HepG2 (cell line): ENCODE measurements at regions not wholly inside any gene's neighbourhood (a gene's known extent, or its start where the extent isn't known, plus 50 kb on each side); places are given as distances from the start of the nearest gene placed in this dataset.

ENCODE experiments used
- ATAC-seq: fragments of 200-7000 bp; cut with Tn5 transposase; 3 replicates; pipeline ENCODE4 v1.9.1; 2020; ENCODE audit warnings: mild to moderate bottlenecking, moderate library complexity
- BruUV-seq: library from RNA; stranded (reverse); fragments of 400-500 nt; replicated peaks from 2 replicates; lab custom pipeline; 2021; lab: Mats Ljungman, UMichigan
- CTCF ChIA-PET: fragments of 300-600 bp; formaldehyde crosslinking; extraction: SDS; loops from one replicate; lab custom pipeline; 2021; ENCODE audit warnings: low total read pairs, inconsistent platforms, low intra/inter-chr PET ratio; lab: Yijun Ruan, JAX
- POLR2A ChIA-PET: fragments of 350-600 bp; sonication (Branson Sonifier 250); formaldehyde crosslinking; loops from one replicate; lab custom pipeline; 2020; ENCODE audit warnings: antibody characterized with exemption, inconsistent platforms; lab: Yijun Ruan, JAX
- DNase-seq: peaks from one replicate; pipeline ENCODE4 v3.0.0-alpha.2; 2015; ENCODE audit warnings: low spot score
- FAIRE-seq: peaks from 3 replicates; lab custom pipeline; 2011; peaks lifted over from hg19 to GRCh38; lab: Jason Lieb, UNC
- H2AFZ ChIP-seq: one replicate; pipeline ENCODE4 v1.6.1; 2011; ENCODE audit warnings: low read length, inconsistent platforms
- H3K27ac ChIP-seq: fragments of 300-600 bp; 3 replicates; pipeline ENCODE4 v1.8.0; 2011; ENCODE audit warnings: mixed run types, mild to moderate bottlenecking, mixed read lengths, low read length, inconsistent platforms; ENCODE audit not compliant: insufficient read depth; ENCODE audit errors: extremely low read length
- H3K27me3 ChIP-seq, 2 experiments: fragments of 200-600 bp in 1 of 2; 2 replicates in 1 of 2; 3 replicates in 1 of 2; pipeline versions ENCODE4 v1.6.0 to v1.8.0; 2011; ENCODE audit warnings: low read length in 2 of 2, mild to moderate bottlenecking in 2 of 2, moderate library complexity in 2 of 2, inconsistent platforms in 1 of 2; ENCODE audit not compliant: insufficient read depth in 2 of 2, control insufficient read depth in 1 of 2
- H3K36me3 ChIP-seq, 2 experiments: fragments of 200-600 bp in 1 of 2; replicated peaks in 1 of 2; 2 replicates in 1 of 2; 3 replicates in 1 of 2; pipeline versions ENCODE4 v1.5.1 to v1.8.0; 2011; ENCODE audit warnings: low read length in 2 of 2, inconsistent platforms in 1 of 2; ENCODE audit not compliant: insufficient read depth in 2 of 2, control insufficient read depth in 1 of 2
- H3K4me1 ChIP-seq: 2 replicates; pipeline ENCODE4 v1.5.1; 2012; ENCODE audit warnings: low read length, inconsistent platforms; ENCODE audit not compliant: insufficient read depth
- H3K4me2 ChIP-seq: 2 replicates; pipeline ENCODE4 v1.6.0; 2011; ENCODE audit warnings: low read depth, low read length, inconsistent platforms
- H3K4me3 ChIP-seq, 3 experiments: fragments of 200-600 bp in 1 of 3; sonication (generic), shearing (Covaris generic) in 1 of 3; replicated peaks in 1 of 3; 2 replicates each; pipeline ENCODE4 v1.5.1; 2011 to 2016; ENCODE audit warnings: low read length in 3 of 3, inconsistent platforms in 2 of 3, low read depth in 2 of 3, mild to moderate bottlenecking in 2 of 3, control low read depth in 1 of 3, mixed read lengths in 1 of 3; ENCODE audit not compliant: insufficient read depth in 1 of 3
- H3K79me2 ChIP-seq: one replicate; pipeline ENCODE4 v1.6.1; 2011; ENCODE audit warnings: low read length, inconsistent platforms; ENCODE audit not compliant: insufficient read depth
- H3K9ac ChIP-seq: 2 replicates; pipeline ENCODE4 v1.6.0; 2011; ENCODE audit warnings: mild to moderate bottlenecking, low read depth, low read length, inconsistent platforms; ENCODE audit not compliant: insufficient read depth
- H3K9me3 ChIP-seq: 2 replicates; pipeline ENCODE4 v1.5.1; 2012; ENCODE audit warnings: mild to moderate bottlenecking, low read length
- H4K20me1 ChIP-seq: 2 replicates; pipeline ENCODE4 v1.6.0; 2011; ENCODE audit warnings: inconsistent platforms, mild to moderate bottlenecking, low read length, moderate library complexity; ENCODE audit not compliant: insufficient read depth
- ARNT ChIP-seq: fragments of 450-650 bp; IDR thresholded peaks from 2 replicates; pipeline ENCODE4 v1.6.1; 2017
- GATAD2A ChIP-seq: IDR thresholded peaks from 2 replicates; pipeline ENCODE4 v1.6.1; 2016
- MAFG ChIP-seq: sonication (generic); formaldehyde crosslinking; IDR thresholded peaks from 2 replicates; pipeline ENCODE4 v1.5.1; 2020; ENCODE audit warnings: mild to moderate bottlenecking, missing genetic modification reagents
- MLX ChIP-seq: IDR thresholded peaks from 2 replicates; pipeline ENCODE4 v1.6.1; 2016
- MTF2 ChIP-seq: sonication (generic); formaldehyde crosslinking; IDR thresholded peaks from 2 replicates; pipeline ENCODE4 v1.5.0; 2020; ENCODE audit warnings: missing genetic modification reagents, borderline replicate concordance
- MYC ChIP-seq: sonication (generic); formaldehyde crosslinking; IDR thresholded peaks from 2 replicates; pipeline ENCODE4 v1.9.0; 2021; ENCODE audit warnings: missing genetic modification reagents, borderline replicate concordance
- NONO ChIP-seq, 2 experiments: fragments of 450-650 bp in 1 of 2; sonication (generic) in 1 of 2; formaldehyde crosslinking in 1 of 2; IDR thresholded peaks in 1 of 2; conservative IDR thresholded peaks in 1 of 2; 2 replicates each; pipeline versions ENCODE4 v1.6.1 to v1.8.0; 2017 to 2022; ENCODE audit warnings: mild to moderate bottlenecking in 1 of 2, missing genetic modification reagents in 1 of 2, moderate library complexity in 1 of 2
- ZNF513 ChIP-seq: sonication (generic); formaldehyde crosslinking; conservative IDR thresholded peaks from 2 replicates; pipeline ENCODE4 v1.5.0; 2020; ENCODE audit warnings: missing genetic modification reagents
- ZNF563 ChIP-seq: sonication (generic); formaldehyde crosslinking; IDR thresholded peaks from 2 replicates; pipeline ENCODE4 v1.8.0; 2022; ENCODE audit warnings: mild to moderate bottlenecking, moderate library complexity, missing genetic modification reagents
- ZNF839 ChIP-seq: sonication (generic); formaldehyde crosslinking; IDR thresholded peaks from 2 replicates; pipeline ENCODE4 v1.4.0; 2020; ENCODE audit warnings: missing genetic modification reagents, mild to moderate bottlenecking, borderline replicate concordance
- WGBS: methylation state at CpG from one replicate; pipeline ENCODE4 v1.1.6; 2017; ENCODE audit warnings: low lambda C conversion rate; 5-methylcytosine and 5-hydroxymethylcytosine counted together
- in situ Hi-C: cut with HindIII; loops from 2 replicates; pipeline ENCODE4 v1.10.0; 2017; ENCODE audit warnings: low pct_unique_long_range_greater_than_20kb; ENCODE audit not compliant: extremely low pct_ligation_motif_present
- intact Hi-C: fragments of 100-400 bp; cut with micrococcal nuclease; formaldehyde crosslinking; loops from one replicate; pipeline ENCODE4 v1.10.0; 2022; ENCODE audit not compliant: unreplicated experiment

- TF ChIP-seq ARNT (no peak), MTF2 (CRISPR knock-in tag) (no peak), MLX (CRISPR knock-in tag) (no peak), GATAD2A (CRISPR knock-in tag) (no peak), ZNF563 (CRISPR knock-in tag) (no peak), MAFG (CRISPR knock-in tag) (no peak), ZNF839 (CRISPR knock-in tag) (no peak), ZNF513 (CRISPR knock-in tag) (no peak), NONO (IDR thresholded peaks at IDR 0.05) (no peak), NONO (CRISPR knock-in tag; conservative IDR thresholded peaks at IDR 0.05) (no peak), MYC (CRISPR knock-in tag) (no peak)
- intact Hi-C loops (no loop called here), in situ Hi-C loops (no loop called here)
- Histone ChIP-seq H3K79me2 (no peaks in the 10 kb centered on the region), H3K4me2 (no peak overlapping the region), H3K4me3 (no peak overlapping the region), H3K9me3 (no peaks in the 10 kb centered on the region), H4K20me1 (no peaks in the 10 kb centered on the region), H3K4me1 (no peaks in the 10 kb centered on the region), H3K36me3 (no peaks in the 10 kb centered on the region), H3K9ac (no peak overlapping the region), H3K27ac (no peak overlapping the region), H3K27me3 (no peaks in the 10 kb centered on the region; a peak in 1 of 5 replicates), H2AFZ (no peak overlapping the region)
- CTCF ChIA-PET = no interaction called here
- ATAC-seq (no peak), DNase-seq (no peak), FAIRE-seq (no peak)
- POLR2A ChIA-PET = no interaction called here
- no TSS peak for BruUV-seq
- 69% methylated on average over 2 of the region's 2 CpGs for WGBS
These were observed 114.1 kb upstream of the CD180 start for GRCh38 chr5:67310740-67311139.
